ENCODE measurements at regions not wholly inside any gene's neighbourhood (a gene's known extent, or its start where the extent isn't known, plus 50 kb on each side); places are given as distances from the start of the nearest gene placed in this dataset.

- H3K27me3 ChIP-seq (ENCODE audit: control insufficient read depth in 1 of 2, insufficient read depth in 1 of 2, low read length in 2 of 2), result no peaks in the 10 kb centered on the region
- no peak for DNase-seq
- H2BK12ac ChIP-seq (ENCODE audit: low read length in 2 of 2), result no peak overlapping the region
- H4K91ac ChIP-seq (ENCODE audit: low read length), result no peak overlapping the region
- H3K4me3 ChIP-seq (ENCODE audit: insufficient read depth in 1 of 2, low read depth in 1 of 2, low read length in 2 of 2), result no peak overlapping the region
- no peaks in the 10 kb centered on the region for H3K9me3 ChIP-seq (ENCODE audit: control insufficient read depth, low read length)
- no peak overlapping the region for H2BK120ac ChIP-seq (ENCODE audit: low read depth, low read length)
- no peak overlapping the region for H3K23ac ChIP-seq (ENCODE audit: low read length in 2 of 2)
- no peak overlapping the region for H2AK5ac ChIP-seq (ENCODE audit: low read length, severe bottlenecking)
- 79% methylated on average over 5 of the region's 5 CpGs for WGBS
- H3K79me1 ChIP-seq (replicated peaks; ENCODE audit: low read length, poor library complexity, severe bottlenecking), result no peaks in the 10 kb centered on the region
- H3K4me1 ChIP-seq (ENCODE audit: control insufficient read depth, insufficient read depth, low read depth, low read length), result no peaks in the 10 kb centered on the region
- H2BK15ac ChIP-seq (ENCODE audit: low read depth, poor library complexity, severe bottlenecking), result no peak overlapping the region
- no peak overlapping the region for H3K4ac ChIP-seq (ENCODE audit: low read depth in 1 of 2, low read length in 2 of 2)
- H3K27ac ChIP-seq (ENCODE audit: low read length, poor library complexity, severe bottlenecking), result no peak overlapping the region
- H3K18ac ChIP-seq (ENCODE audit: low read depth in 1 of 2, low read length in 2 of 2), result no peak overlapping the region
- no peak overlapping the region for H3K4me2 ChIP-seq (ENCODE audit: low read length, poor library complexity, severe bottlenecking)
- H4K8ac ChIP-seq (ENCODE audit: low read length), result no peak overlapping the region
- H3K9ac ChIP-seq (ENCODE audit: low read length), result no peak overlapping the region
- no peaks in the 10 kb centered on the region for H3K36me3 ChIP-seq (ENCODE audit: control insufficient read depth in 1 of 2, insufficient read depth in 2 of 2, low read depth in 1 of 2, low read length in 2 of 2)
- no peak overlapping the region for H2BK5ac ChIP-seq (ENCODE audit: low read depth, low read length, poor library complexity, severe bottlenecking)
- no peak overlapping the region for H3K14ac ChIP-seq (ENCODE audit: low read length in 2 of 2)
- no peak overlapping the region for H2AFZ ChIP-seq (ENCODE audit: low read depth, low read length)
These were observed 2110.3 kb upstream of the CELF4 start for GRCh38 chr18:39675906-39676305.

- no peak overlapping the region for H3K23ac ChIP-seq (ENCODE audit: low read length in 2 of 2)
- no peak overlapping the region for H3K4me3 ChIP-seq (ENCODE audit: insufficient read depth in 1 of 2, low read depth in 1 of 2, low read length in 2 of 2)
- 86% methylated on average over 3 of the region's 3 CpGs for WGBS
- H3K18ac ChIP-seq (ENCODE audit: low read depth in 1 of 2, low read length in 2 of 2), result peak overlapping the region in 1 of 2 experiments; percentile 71
- H3K27ac ChIP-seq (ENCODE audit: low read length, poor library complexity, severe bottlenecking), result no peak overlapping the region
- H3K36me3 ChIP-seq (ENCODE audit: control insufficient read depth in 1 of 2, insufficient read depth in 2 of 2, low read depth in 1 of 2, low read length in 2 of 2), result no peaks in the 10 kb centered on the region
- H4K91ac ChIP-seq (ENCODE audit: low read length), result peak overlapping the region; percentile 78
- no peaks in the 10 kb centered on the region for H3K9me3 ChIP-seq (ENCODE audit: control insufficient read depth, low read length)
- no peak overlapping the region for H2AK5ac ChIP-seq (ENCODE audit: low read length, severe bottlenecking)
- no peak overlapping the region for H3K14ac ChIP-seq (ENCODE audit: low read length in 2 of 2)
- no peak overlapping the region for H2BK120ac ChIP-seq (ENCODE audit: low read depth, low read length)
- H2BK15ac ChIP-seq (ENCODE audit: low read depth, poor library complexity, severe bottlenecking), result no peak overlapping the region
- H3K27me3 ChIP-seq (ENCODE audit: control insufficient read depth in 1 of 2, insufficient read depth in 1 of 2, low read length in 2 of 2), result no peaks in the 10 kb centered on the region
- H3K4ac ChIP-seq (ENCODE audit: low read depth in 1 of 2, low read length in 2 of 2), result no peak overlapping the region
- H3K79me1 ChIP-seq (replicated peaks; ENCODE audit: low read length, poor library complexity, severe bottlenecking), result no peaks in the 10 kb centered on the region
- no peak overlapping the region for H3K4me2 ChIP-seq (ENCODE audit: low read length, poor library complexity, severe bottlenecking)
- H3K9ac ChIP-seq (ENCODE audit: low read length), result no peak overlapping the region
- H4K8ac ChIP-seq (ENCODE audit: low read length), result peak overlapping the region; percentile 80
- no peaks in the 10 kb centered on the region for H3K4me1 ChIP-seq (ENCODE audit: control insufficient read depth, insufficient read depth, low read depth, low read length)
- H2BK5ac ChIP-seq (ENCODE audit: low read depth, low read length, poor library complexity, severe bottlenecking), result no peak overlapping the region
- peak overlapping the region in 1 of 2 experiments; percentile 91 for H2BK12ac ChIP-seq (ENCODE audit: low read length in 2 of 2)
- no peak overlapping the region for H2AFZ ChIP-seq (ENCODE audit: low read depth, low read length)
- peak; percentile 38 for DNase-seq
These were observed 2109.8 kb upstream of the CELF4 start for GRCh38 chr18:39675368-39675767.

DNA sequence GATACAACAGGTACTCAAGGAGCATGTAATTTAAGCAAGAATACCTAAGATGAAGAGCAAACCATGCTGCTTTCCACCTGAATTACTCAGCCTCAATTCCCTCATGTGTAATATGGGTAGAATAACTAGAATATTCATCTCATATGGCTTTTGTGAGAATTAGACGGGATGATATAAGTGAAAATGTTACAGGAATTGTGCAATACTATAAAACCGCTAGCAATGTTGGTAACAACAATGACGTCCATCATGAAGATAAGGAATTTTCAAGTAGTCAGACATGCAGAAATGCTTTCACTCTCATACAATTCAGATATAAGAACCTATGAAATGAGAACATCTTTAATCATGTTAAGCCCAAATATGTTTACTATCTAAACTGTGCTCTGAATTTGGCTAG is 2106.6 kb upstream of the CELF4 start:
- Histone ChIP-seq H3K4me2 (ENCODE audit: low read length, poor library complexity, severe bottlenecking) (no peak overlapping the region), H3K23ac (ENCODE audit: low read length in 2 of 2) (no peak overlapping the region), H2AFZ (ENCODE audit: low read depth, low read length) (no peak overlapping the region), H3K36me3 (ENCODE audit: control insufficient read depth in 1 of 2, insufficient read depth in 2 of 2, low read depth in 1 of 2, low read length in 2 of 2) (no peaks in the 10 kb centered on the region), H2BK5ac (ENCODE audit: low read depth, low read length, poor library complexity, severe bottlenecking) (no peak overlapping the region), H3K9ac (ENCODE audit: low read length) (no peak overlapping the region), H3K9me3 (ENCODE audit: control insufficient read depth, low read length) (no peaks in the 10 kb centered on the region), H3K18ac (ENCODE audit: low read depth in 1 of 2, low read length in 2 of 2) (no peak overlapping the region), H3K4ac (ENCODE audit: low read depth in 1 of 2, low read length in 2 of 2) (no peak overlapping the region), H2AK5ac (ENCODE audit: low read length, severe bottlenecking) (no peak overlapping the region), H2BK12ac (ENCODE audit: low read length in 2 of 2) (no peak overlapping the region), H3K4me3 (ENCODE audit: insufficient read depth in 1 of 2, low read depth in 1 of 2, low read length in 2 of 2) (no peak overlapping the region), H3K27ac (ENCODE audit: low read length, poor library complexity, severe bottlenecking) (no peak overlapping the region), H2BK15ac (ENCODE audit: low read depth, poor library complexity, severe bottlenecking) (no peak overlapping the region), H4K8ac (ENCODE audit: low read length) (no peak overlapping the region), H3K79me1 (replicated peaks; ENCODE audit: low read length, poor library complexity, severe bottlenecking) (no peaks in the 10 kb centered on the region), H2BK120ac (ENCODE audit: low read depth, low read length) (no peak overlapping the region), H3K14ac (ENCODE audit: low read length in 2 of 2) (no peak overlapping the region), H3K4me1 (ENCODE audit: control insufficient read depth, insufficient read depth, low read depth, low read length) (no peaks in the 10 kb centered on the region), H3K27me3 (ENCODE audit: control insufficient read depth in 1 of 2, insufficient read depth in 1 of 2, low read length in 2 of 2) (no peaks in the 10 kb centered on the region), H4K91ac (ENCODE audit: low read length) (no peak overlapping the region)
- DNase-seq, result peak; percentile 14
- no CpG with 5 or more reads among the region's 3 CpGs for WGBS

DNA sequence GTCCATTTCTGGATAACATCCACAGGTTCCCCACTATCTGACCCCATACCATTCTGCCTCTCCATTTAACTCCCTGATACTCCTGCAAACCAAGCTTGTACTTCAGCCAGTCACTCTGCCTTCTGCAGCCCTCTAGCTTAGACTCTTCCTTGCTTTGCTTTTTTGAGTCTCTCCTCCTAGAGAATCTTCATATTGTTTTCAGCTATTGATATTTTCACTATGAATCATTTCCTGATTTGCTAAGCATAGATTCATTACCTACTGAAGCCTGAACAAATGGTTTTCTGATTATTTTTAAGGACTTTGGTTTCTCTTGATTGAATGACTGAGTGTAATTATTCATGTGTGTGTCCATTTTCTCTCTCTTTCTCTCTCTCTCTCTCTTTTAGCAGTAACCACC is 2102.3 kb upstream of the CELF4 start:
- DNase-seq, result no peak
- Histone ChIP-seq H4K8ac (ENCODE audit: low read length) (no peak overlapping the region), H2BK15ac (ENCODE audit: low read depth, poor library complexity, severe bottlenecking) (no peak overlapping the region), H2AFZ (ENCODE audit: low read depth, low read length) (no peak overlapping the region), H3K4me2 (ENCODE audit: low read length, poor library complexity, severe bottlenecking) (no peak overlapping the region), H3K4me3 (ENCODE audit: insufficient read depth in 1 of 2, low read depth in 1 of 2, low read length in 2 of 2) (no peak overlapping the region), H3K18ac (ENCODE audit: low read depth in 1 of 2, low read length in 2 of 2) (no peak overlapping the region), H3K14ac (ENCODE audit: low read length in 2 of 2) (no peak overlapping the region), H3K27me3 (ENCODE audit: control insufficient read depth in 1 of 2, insufficient read depth in 1 of 2, low read length in 2 of 2) (no peaks in the 10 kb centered on the region), H3K36me3 (ENCODE audit: control insufficient read depth in 1 of 2, insufficient read depth in 2 of 2, low read depth in 1 of 2, low read length in 2 of 2) (no peaks in the 10 kb centered on the region), H3K23ac (ENCODE audit: low read length in 2 of 2) (no peak overlapping the region), H3K27ac (ENCODE audit: low read length, poor library complexity, severe bottlenecking) (no peak overlapping the region), H4K91ac (ENCODE audit: low read length) (no peak overlapping the region), H3K9me3 (ENCODE audit: control insufficient read depth, low read length) (no peaks in the 10 kb centered on the region), H2BK12ac (ENCODE audit: low read length in 2 of 2) (no peak overlapping the region), H2BK5ac (ENCODE audit: low read depth, low read length, poor library complexity, severe bottlenecking) (no peak overlapping the region), H2AK5ac (ENCODE audit: low read length, severe bottlenecking) (no peak overlapping the region), H3K9ac (ENCODE audit: low read length) (no peak overlapping the region), H2BK120ac (ENCODE audit: low read depth, low read length) (no peak overlapping the region), H3K4me1 (ENCODE audit: control insufficient read depth, insufficient read depth, low read depth, low read length) (no peaks in the 10 kb centered on the region), H3K4ac (ENCODE audit: low read depth in 1 of 2, low read length in 2 of 2) (no peak overlapping the region), H3K79me1 (replicated peaks; ENCODE audit: low read length, poor library complexity, severe bottlenecking) (no peaks in the 10 kb centered on the region)
